B cell (primary cell): ENCODE measurements at regions not wholly inside any gene's neighbourhood (a gene's known extent, or its start where the extent isn't known, plus 50 kb on each side); places are given as distances from the start of the nearest gene placed in this dataset.

Source experiments
- ATAC-seq: fragments of 200-7000 bp; cut with Tn5 transposase; one replicate; pipeline ENCODE4 v1.10.0; 2021; ENCODE audit warnings: low read depth, mild to moderate bottlenecking, moderate number of reproducible peaks, moderate library complexity
- CTCF ChIA-PET: fragments of 350-600 bp; sonication (Branson Sonifier 250); formaldehyde crosslinking; loops from one replicate; lab custom pipeline; 2021; ENCODE audit warnings: antibody characterized with exemption, inconsistent platforms; lab: Charles Lee
- POLR2A ChIA-PET: fragments of 350-600 bp; sonication (Branson Sonifier 250); formaldehyde crosslinking; loops from one replicate; lab custom pipeline; 2021; ENCODE audit warnings: antibody characterized with exemption; lab: Charles Lee
- DNase-seq: peaks from one replicate; pipeline ENCODE4 v3.0.0; 2013
- H2AFZ ChIP-seq: 2 replicates; pipeline ENCODE4 v1.6.1; 2012; ENCODE audit warnings: mild to moderate bottlenecking, low read depth, low read length; ENCODE audit not compliant: insufficient read depth, poor library complexity, severe bottlenecking
- H3K27ac ChIP-seq, 2 donors: 1 replicate in 1 of 2; 2 replicates in 1 of 2; pipeline ENCODE4 v1.5.1; 2012 to 2013; ENCODE audit warnings: low read length in 2 of 2, mild to moderate bottlenecking in 2 of 2, moderate library complexity in 1 of 2
- H3K27me3 ChIP-seq, 4 experiments: fragments of 200-600 bp in 1 of 4; sonication (generic) in 1 of 4; replicated peaks in 1 of 4; 1 replicate in 2 of 4; 2 replicates in 2 of 4; pipeline versions ENCODE4 v1.6.1 to v1.7.0; 2013 to 2016; ENCODE audit warnings: low read length in 3 of 4, mild to moderate bottlenecking in 2 of 4, mixed read lengths in 1 of 4, moderate library complexity in 1 of 4; ENCODE audit not compliant: insufficient read depth in 4 of 4, control insufficient read depth in 3 of 4; ENCODE audit errors: control extremely low read depth in 1 of 4
- H3K36me3 ChIP-seq, 2 experiments: replicated peaks in 1 of 2; 1 replicate in 1 of 2; 2 replicates in 1 of 2; pipeline versions ENCODE4 v1.6.1 to v1.7.1; 2013; ENCODE audit warnings: low read length in 1 of 2; ENCODE audit not compliant: insufficient read depth in 2 of 2, control insufficient read depth in 1 of 2; ENCODE audit errors: control extremely low read depth in 1 of 2, extremely low read depth in 1 of 2
- H3K4me1 ChIP-seq, 2 donors: fragments of 200-600 bp in 1 of 2; sonication (generic) in 1 of 2; 1 replicate in 1 of 2; 2 replicates in 1 of 2; pipeline versions ENCODE4 v1.5.1 to v1.6.1; 2013 to 2017; ENCODE audit warnings: low read length in 2 of 2; ENCODE audit not compliant: control insufficient read depth in 2 of 2, insufficient read depth in 2 of 2
- H3K4me2 ChIP-seq: replicated peaks from 2 replicates; pipeline ENCODE3; 2012; ENCODE audit warnings: mild to moderate bottlenecking, low read depth, low read length; ENCODE audit not compliant: poor library complexity, severe bottlenecking
- H3K4me3 ChIP-seq, 5 experiments: fragments of 200-600 bp in 1 of 5; sonication (generic) in 1 of 5; 1 replicate in 3 of 5; 2 replicates in 2 of 5; pipeline versions ENCODE4 v1.5.1 to v1.7.0; 2011 to 2016; ENCODE audit warnings: low read length in 4 of 5, mild to moderate bottlenecking in 4 of 5, low read depth in 2 of 5, control low read depth in 1 of 5, moderate library complexity in 1 of 5; ENCODE audit not compliant: insufficient read depth in 1 of 5; ENCODE audit errors: control extremely low read depth in 1 of 5, extremely low read depth in 1 of 5
- H3K79me2 ChIP-seq: fragments of 200-600 bp; sonication (generic); one replicate; pipeline ENCODE4 v1.6.0; 2016; ENCODE audit warnings: low read length; ENCODE audit not compliant: control insufficient read depth, insufficient read depth
- H3K9ac ChIP-seq: fragments of 200-600 bp; sonication (generic); 2 replicates; pipeline ENCODE4 v1.6.1; 2017; ENCODE audit warnings: mild to moderate bottlenecking, low read length, moderate library complexity
- H3K9me3 ChIP-seq, 3 donors: one replicate each; pipeline versions ENCODE4 v1.6.1 to v1.7.1; 2013; ENCODE audit warnings: low read length in 2 of 3; ENCODE audit not compliant: control insufficient read depth in 2 of 3, insufficient read depth in 1 of 3; ENCODE audit errors: control extremely low read depth in 1 of 3
- H4K20me1 ChIP-seq: 2 replicates; pipeline ENCODE4 v1.6.0; 2012; ENCODE audit warnings: mild to moderate bottlenecking, low read length; ENCODE audit not compliant: insufficient read depth, control insufficient read depth, poor library complexity, severe bottlenecking
- H3K27ac Mint-ChIP-seq: one replicate; pipeline ENCODE4 v1.8.0; 2021; ENCODE audit warnings: mixed read lengths
- H3K27me3 Mint-ChIP-seq: one replicate; pipeline ENCODE4 v1.8.0; 2021; ENCODE audit warnings: mixed read lengths
- H3K4me1 Mint-ChIP-seq: one replicate; pipeline ENCODE4 v1.8.0; 2021; ENCODE audit warnings: mixed read lengths
- H3K4me3 Mint-ChIP-seq: one replicate; pipeline ENCODE4 v1.8.0; 2021; ENCODE audit warnings: mixed read lengths
- H3K9me3 Mint-ChIP-seq: one replicate; pipeline ENCODE4 v1.8.0; 2022; ENCODE audit warnings: mixed read lengths; ENCODE audit not compliant: insufficient read depth
- CTCF ChIP-seq: fragments of 200-600 bp; IDR thresholded peaks from one replicate; pipeline ENCODE4 v1.8.0; 2022; ENCODE audit warnings: antibody characterized with exemption, mild to moderate bottlenecking
- EZH2 ChIP-seq: IDR thresholded peaks from 2 replicates; pipeline ENCODE4 v1.6.1; 2012; ENCODE audit warnings: borderline replicate concordance, low read depth, mild to moderate bottlenecking, moderate library complexity, low read length; ENCODE audit not compliant: insufficient read depth, poor library complexity, severe bottlenecking
- WGBS: methylation state at CpG from one replicate; pipeline ENCODE4 v1.1.5; 2013; ENCODE audit warnings: missing lambda C conversion rate; ENCODE audit not compliant: insufficient coverage; 5-methylcytosine and 5-hydroxymethylcytosine counted together
- intact Hi-C: fragments of 100-400 bp; cut with micrococcal nuclease; formaldehyde crosslinking; loops from one replicate; pipeline ENCODE4 v1.10.0; 2022

GRCh38 chr10:10910634-10911033 lies 107.0 kb upstream of the CELF2 start:
- no peaks in the 10 kb centered on the region for H3K79me2 ChIP-seq
- no peak overlapping the region for H3K9ac ChIP-seq
- Mint-ChIP-seq H3K4me3 (no peak overlapping the region), H3K27me3 (peaks cover 20% of the 10 kb centered on the region), H3K4me1 (no peaks in the 10 kb centered on the region), H3K27ac (no peak overlapping the region), H3K9me3 (no peaks in the 10 kb centered on the region)
- intact Hi-C loops = no loop called here
- no peak overlapping the region for H2AFZ ChIP-seq
- no peak for TF ChIP-seq CTCF
- no peak for TF ChIP-seq EZH2
- H3K36me3 ChIP-seq = no peaks in the 10 kb centered on the region
- CTCF ChIA-PET = no interaction called here
- H3K27me3 ChIP-seq = no peaks in the 10 kb centered on the region
- no peaks in the 10 kb centered on the region for H3K4me1 ChIP-seq
- ATAC-seq (no peak), DNase-seq (no peak)
- 100% methylated on average over 4 of the region's 7 CpGs for WGBS
- POLR2A ChIA-PET = no interaction called here
- no peaks in the 10 kb centered on the region for H4K20me1 ChIP-seq
- H3K4me3 ChIP-seq = no peak overlapping the region
- H3K4me2 ChIP-seq = no peak overlapping the region
- no peak overlapping the region for H3K27ac ChIP-seq
- H3K9me3 ChIP-seq = no peaks in the 10 kb centered on the region

GRCh38 chr10:10911035-10911434 lies 106.6 kb upstream of the CELF2 start:
- CTCF ChIA-PET = no interaction called here
- no peak overlapping the region for H3K4me3 Mint-ChIP-seq
- DNase-seq = no peak
- H3K79me2 ChIP-seq = no peaks in the 10 kb centered on the region
- TF ChIP-seq EZH2 = no peak
- no peak for TF ChIP-seq CTCF
- no peaks in the 10 kb centered on the region for H3K9me3 ChIP-seq
- H3K4me3 ChIP-seq = no peak overlapping the region
- no peaks in the 10 kb centered on the region for H3K27me3 ChIP-seq
- no peaks in the 10 kb centered on the region for H3K36me3 ChIP-seq
- peaks cover 19% of the 10 kb centered on the region for H3K27me3 Mint-ChIP-seq
- intact Hi-C loops = no loop called here
- WGBS = 100% methylated on average over 3 of the region's 5 CpGs
- H4K20me1 ChIP-seq = no peaks in the 10 kb centered on the region
- H3K9me3 Mint-ChIP-seq = no peaks in the 10 kb centered on the region
- no peaks in the 10 kb centered on the region for H3K4me1 Mint-ChIP-seq
- no peak for ATAC-seq
- no peak overlapping the region for H3K4me2 ChIP-seq
- H3K9ac ChIP-seq = no peak overlapping the region
- no peak overlapping the region for H3K27ac ChIP-seq
- no peak overlapping the region for H2AFZ ChIP-seq
- POLR2A ChIA-PET = no interaction called here
- no peaks in the 10 kb centered on the region for H3K4me1 ChIP-seq
- H3K27ac Mint-ChIP-seq = no peak overlapping the region
